ENCODE measurements at regions not wholly inside any gene's neighbourhood (a gene's known extent, or its start where the extent isn't known, plus 50 kb on each side); places are given as distances from the start of the nearest gene placed in this dataset.

- no peaks in the 10 kb centered on the region for H3K9me3 ChIP-seq (ENCODE audit: control insufficient read depth, insufficient read depth, low read length)
- H3K27ac Mint-ChIP-seq = no peak overlapping the region
- H3K27me3 ChIP-seq (ENCODE audit: control insufficient read depth, insufficient read depth, low read length) = no peaks in the 10 kb centered on the region
- H3K4me3 ChIP-seq (ENCODE audit: low read length) = no peak overlapping the region
- no peaks in the 10 kb centered on the region for H3K4me1 ChIP-seq (ENCODE audit: control insufficient read depth, insufficient read depth, low read length)
- no peak overlapping the region for H3K4me3 Mint-ChIP-seq
- no peaks in the 10 kb centered on the region for H3K27me3 Mint-ChIP-seq (ENCODE audit: low read depth in 2 of 2)
- no peak overlapping the region for H3K27ac ChIP-seq (ENCODE audit: low read length)
- ATAC-seq (no peak), DNase-seq (no peak)
- TF ChIP-seq CTCF (IDR thresholded peaks at IDR 0.05) = no peak
- H3K36me3 Mint-ChIP-seq = no peaks in the 10 kb centered on the region
- intact Hi-C loops (cut with micrococcal nuclease) = no loop called here
- H3K9me3 Mint-ChIP-seq = peaks cover 6 to 10% of the 10 kb centered on the region in 2 donors
- H3K4me1 Mint-ChIP-seq = no peaks in the 10 kb centered on the region
- WGBS (ENCODE audit: insufficient coverage) = 63% methylated on average over 1 of the region's 1 CpG
- H3K36me3 ChIP-seq (ENCODE audit: control insufficient read depth, insufficient read depth, low read length) = no peaks in the 10 kb centered on the region
These were observed 356.4 kb upstream of the SEL1L start for GRCh38 chr14:81890020-81890419.

DNA sequence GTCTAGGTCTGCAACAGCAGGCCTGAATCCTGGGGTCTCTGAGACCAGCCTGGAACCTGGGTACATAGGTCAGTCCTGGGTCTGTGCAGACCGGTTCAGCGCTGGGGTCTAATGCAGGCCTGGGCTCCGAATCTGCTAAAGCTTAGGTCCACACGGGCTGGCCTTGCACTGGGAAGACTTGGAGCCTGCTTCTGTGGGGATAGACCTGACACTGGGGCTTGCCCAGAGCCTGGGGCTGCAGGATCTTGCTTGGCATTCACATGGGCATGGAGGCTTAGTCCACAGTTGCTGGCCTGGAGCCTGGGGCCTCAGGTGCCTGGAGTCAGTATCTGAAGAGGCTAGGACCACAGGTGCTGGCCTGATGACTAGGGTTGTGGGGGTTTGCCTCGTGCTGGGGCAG is 369.8 kb upstream of the SEL1L start:
- H3K4me3 Mint-ChIP-seq = no peak overlapping the region
- H3K27me3 Mint-ChIP-seq (ENCODE audit: low read depth in 2 of 2) = no peaks in the 10 kb centered on the region
- H3K9me3 ChIP-seq (ENCODE audit: control insufficient read depth, insufficient read depth, low read length) = peaks cover 6% of the 10 kb centered on the region
- DNase-seq = no peak
- no peaks in the 10 kb centered on the region for H3K27me3 ChIP-seq (ENCODE audit: control insufficient read depth, insufficient read depth, low read length)
- no peaks in the 10 kb centered on the region for H3K36me3 ChIP-seq (ENCODE audit: control insufficient read depth, insufficient read depth, low read length)
- peaks cover 8% of the 10 kb centered on the region for H3K36me3 Mint-ChIP-seq
- no peak for ATAC-seq
- no peaks in the 10 kb centered on the region for H3K4me1 ChIP-seq (ENCODE audit: control insufficient read depth, insufficient read depth, low read length)
- WGBS (ENCODE audit: insufficient coverage) = 86% methylated on average over 5 of the region's 5 CpGs
- no peak overlapping the region for H3K27ac ChIP-seq (ENCODE audit: low read length)
- no peak for TF ChIP-seq CTCF (IDR thresholded peaks at IDR 0.05)
- no peak overlapping the region for H3K27ac Mint-ChIP-seq
- peaks cover 12 to 23% of the 10 kb centered on the region in 2 donors for H3K9me3 Mint-ChIP-seq
- no peaks in the 10 kb centered on the region for H3K4me1 Mint-ChIP-seq
- intact Hi-C loops (cut with micrococcal nuclease) = no loop called here
- H3K4me3 ChIP-seq (ENCODE audit: low read length) = no peak overlapping the region

GRCh38 chr14:81927070-81927469 is 393.4 kb upstream of the SEL1L start:
- no peak overlapping the region for H3K4me3 Mint-ChIP-seq
- H3K27ac ChIP-seq (ENCODE audit: low read length) = no peak overlapping the region
- no peaks in the 10 kb centered on the region for H3K27me3 Mint-ChIP-seq (ENCODE audit: low read depth in 2 of 2)
- H3K27ac Mint-ChIP-seq = no peak overlapping the region
- DNase-seq (no peak), ATAC-seq (no peak)
- H3K9me3 ChIP-seq (ENCODE audit: control insufficient read depth, insufficient read depth, low read length) = no peaks in the 10 kb centered on the region
- no peaks in the 10 kb centered on the region for H3K36me3 Mint-ChIP-seq
- H3K36me3 ChIP-seq (ENCODE audit: control insufficient read depth, insufficient read depth, low read length) = no peaks in the 10 kb centered on the region
- no peaks in the 10 kb centered on the region for H3K4me1 ChIP-seq (ENCODE audit: control insufficient read depth, insufficient read depth, low read length)
- intact Hi-C loops (cut with micrococcal nuclease) = no loop called here
- TF ChIP-seq CTCF (IDR thresholded peaks at IDR 0.05) = no peak
- peaks cover 3 to 6% of the 10 kb centered on the region in 2 donors for H3K9me3 Mint-ChIP-seq
- no CpG with 5 or more reads among the region's 1 CpG for WGBS (ENCODE audit: insufficient coverage)
- no peaks in the 10 kb centered on the region for H3K4me1 Mint-ChIP-seq
- no peak overlapping the region for H3K4me3 ChIP-seq (ENCODE audit: low read length)
- no peaks in the 10 kb centered on the region for H3K27me3 ChIP-seq (ENCODE audit: control insufficient read depth, insufficient read depth, low read length)

DNA sequence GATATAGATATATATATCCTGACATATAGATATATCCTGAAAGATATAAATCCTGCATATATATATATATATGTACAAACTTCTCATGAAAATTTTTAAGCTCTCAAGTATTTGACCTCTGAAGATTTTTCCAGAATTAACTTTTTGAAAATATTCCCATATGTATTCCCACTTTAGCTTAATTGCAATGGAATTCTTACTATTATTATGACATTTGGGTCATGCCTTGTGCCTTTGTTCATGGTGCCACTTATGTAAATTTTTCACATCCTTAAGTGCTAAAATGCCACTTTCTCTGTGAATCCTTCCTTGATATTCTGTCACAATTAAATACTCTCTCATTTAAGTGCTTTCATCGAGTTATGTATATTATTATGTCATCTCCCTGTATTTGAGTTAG is 398.2 kb upstream of the SEL1L start:
- WGBS (ENCODE audit: insufficient coverage) = no CpG with 5 or more reads among the region's 1 CpG
- no peak for TF ChIP-seq CTCF (IDR thresholded peaks at IDR 0.05)
- Histone ChIP-seq H3K4me1 (ENCODE audit: control insufficient read depth, insufficient read depth, low read length) (no peaks in the 10 kb centered on the region), H3K36me3 (ENCODE audit: control insufficient read depth, insufficient read depth, low read length) (no peaks in the 10 kb centered on the region), H3K27ac (ENCODE audit: low read length) (no peak overlapping the region), H3K9me3 (ENCODE audit: control insufficient read depth, insufficient read depth, low read length) (no peaks in the 10 kb centered on the region), H3K27me3 (ENCODE audit: control insufficient read depth, insufficient read depth, low read length) (no peaks in the 10 kb centered on the region), H3K4me3 (ENCODE audit: low read length) (no peak overlapping the region)
- Mint-ChIP-seq H3K27me3 (ENCODE audit: low read depth in 2 of 2) (no peaks in the 10 kb centered on the region), H3K36me3 (no peaks in the 10 kb centered on the region), H3K4me1 (no peaks in the 10 kb centered on the region), H3K9me3 (peaks cover 2 to 8% of the 10 kb centered on the region in 2 donors), H3K4me3 (no peak overlapping the region), H3K27ac (no peak overlapping the region)
- intact Hi-C loops (cut with micrococcal nuclease) = no loop called here
- no peak for ATAC-seq
- no peak for DNase-seq

Data from natural killer cell (primary cell).